GM12872 (cell line): ENCODE measurements at regions not wholly inside any gene's neighbourhood (a gene's known extent, or its start where the extent isn't known, plus 50 kb on each side); places are given as distances from the start of the nearest gene placed in this dataset.

Experiments used
- CTCF ChIP-seq: IDR thresholded peaks from 3 replicates; pipeline ENCODE4 v1.5.1; 2011; ENCODE audit warnings: low read depth, mild to moderate bottlenecking, low read length, moderate library complexity; ENCODE audit not compliant: insufficient read depth

- no peak for TF ChIP-seq CTCF
These were observed 59.1 kb upstream of the POU2AF1 start for GRCh38 chr11:111438168-111438567.

- no peak for TF ChIP-seq CTCF
These were observed 56.1 kb upstream of the POU2AF1 start for GRCh38 chr11:111435046-111435698.

GRCh38 chr11:111429066-111429506, 50.0 kb upstream of the POU2AF1 start:
- peak; percentile 83 for TF ChIP-seq CTCF
